ENCODE measurements at regions not wholly inside any gene's neighbourhood (a gene's known extent, or its start where the extent isn't known, plus 50 kb on each side); places are given as distances from the start of the nearest gene placed in this dataset.

- H3K4me3 ChIP-seq: no peak overlapping the region
- DNase-seq (ENCODE audit: low spot score): no peak
- H3K9me2 ChIP-seq (ENCODE audit: insufficient read depth): no peaks in the 10 kb centered on the region
- H3K4me1 Mint-ChIP-seq: no peaks in the 10 kb centered on the region
- no peak for ATAC-seq
- no peak overlapping the region for H3K4me3 Mint-ChIP-seq
- no peak overlapping the region for H3K27ac Mint-ChIP-seq
- H3K36me3 ChIP-seq (ENCODE audit: insufficient read depth): no peaks in the 10 kb centered on the region
- peaks cover 15% of the 10 kb centered on the region for H3K27me3 Mint-ChIP-seq (ENCODE audit: insufficient read depth, low read depth, poor library complexity)
- H3K4me1 ChIP-seq (ENCODE audit: insufficient read depth): no peaks in the 10 kb centered on the region
- no peak overlapping the region for H3K4me2 ChIP-seq
- no peaks in the 10 kb centered on the region for H3K79me2 ChIP-seq (replicated peaks; ENCODE audit: insufficient read depth)
- TF ChIP-seq STAT1 (IDR thresholded peaks at IDR 0.05; ENCODE audit: unreplicated experiment): no peak
- no peak for TF ChIP-seq REST (IDR thresholded peaks at IDR 0.05; ENCODE audit: unreplicated experiment)
- H3F3A ChIP-seq (replicated peaks; ENCODE audit: low read depth): no peaks in the 10 kb centered on the region
- H4K20me1 ChIP-seq (replicated peaks; ENCODE audit: insufficient read depth): no peaks in the 10 kb centered on the region
- no peaks in the 10 kb centered on the region for H3K36me3 Mint-ChIP-seq (ENCODE audit: low read depth)
- no peaks in the 10 kb centered on the region for H3K27me3 ChIP-seq (ENCODE audit: insufficient read depth)
- no peak overlapping the region for H3K27ac ChIP-seq (ENCODE audit: low read depth)
- H2AFZ ChIP-seq: no peak overlapping the region
- H3K9me3 Mint-ChIP-seq: no peaks in the 10 kb centered on the region
These were observed 365.3 kb upstream of the SHH start for GRCh38 chr7:156177422-156178055.

- Histone ChIP-seq H4K20me1 (replicated peaks; ENCODE audit: insufficient read depth) (no peaks in the 10 kb centered on the region), H3K4me1 (ENCODE audit: insufficient read depth) (no peaks in the 10 kb centered on the region), H3K36me3 (ENCODE audit: insufficient read depth) (no peaks in the 10 kb centered on the region), H3K4me3 (no peak overlapping the region), H3F3A (replicated peaks; ENCODE audit: low read depth) (no peaks in the 10 kb centered on the region), H3K9me2 (ENCODE audit: insufficient read depth) (no peaks in the 10 kb centered on the region), H2AFZ (no peak overlapping the region), H3K27me3 (ENCODE audit: insufficient read depth) (no peaks in the 10 kb centered on the region), H3K4me2 (no peak overlapping the region), H3K79me2 (replicated peaks; ENCODE audit: insufficient read depth) (no peaks in the 10 kb centered on the region), H3K27ac (ENCODE audit: low read depth) (no peak overlapping the region)
- Mint-ChIP-seq H3K9me3 (no peaks in the 10 kb centered on the region), H3K27me3 (ENCODE audit: insufficient read depth, low read depth, poor library complexity) (peaks cover 15% of the 10 kb centered on the region), H3K4me1 (no peaks in the 10 kb centered on the region), H3K27ac (no peak overlapping the region; the same call in 1 of the 2 replicates), H3K4me3 (no peak overlapping the region), H3K36me3 (ENCODE audit: low read depth) (no peaks in the 10 kb centered on the region)
- no peak for TF ChIP-seq REST (IDR thresholded peaks at IDR 0.05; ENCODE audit: unreplicated experiment)
- TF ChIP-seq EZH2phosphoT487 (IDR thresholded peaks at IDR 0.05; ENCODE audit: unreplicated experiment): no peak
- no peak for TF ChIP-seq POLR2AphosphoS5 (IDR thresholded peaks at IDR 0.05; ENCODE audit: low read depth)
- no peak for TF ChIP-seq STAT1 (IDR thresholded peaks at IDR 0.05; ENCODE audit: unreplicated experiment)
- no peak for TF ChIP-seq ZNF331 (CRISPR knock-in tag; IDR thresholded peaks at IDR 0.05; ENCODE audit: low read depth)
- TF ChIP-seq NANOG (IDR thresholded peaks at IDR 0.05; ENCODE audit: borderline replicate concordance): no peak
- no peak for TF ChIP-seq CREB1 (CRISPR knock-in tag; IDR thresholded peaks at IDR 0.05; ENCODE audit: low read depth)
- TF ChIP-seq ETS1 (IDR thresholded peaks at IDR 0.05): no peak
- no peak for TF ChIP-seq ZNF114 (CRISPR knock-in tag; IDR thresholded peaks at IDR 0.05)
- no peak for TF ChIP-seq JUNB (IDR thresholded peaks at IDR 0.05; ENCODE audit: unreplicated experiment)
- DNase-seq (ENCODE audit: low spot score): no peak
- no peak for ATAC-seq
These were observed 363.8 kb upstream of the SHH start for GRCh38 chr7:156176039-156176438.

Data from GM23338 (cell line).